SK-N-SH treated with all-trans-retinoic acid at 6 μM for 48 hours (cell line): ENCODE measurements at regions not wholly inside any gene's neighbourhood (a gene's known extent, or its start where the extent isn't known, plus 50 kb on each side); places are given as distances from the start of the nearest gene placed in this dataset.

ENCODE experiments used
- ATAC-seq: fragments of 200-7000 bp; cut with Tn5 transposase; 3 replicates; pipeline ENCODE4 v1.9.1; 2020; ENCODE audit warnings: mild to moderate bottlenecking, moderate library complexity
- ARNTL ChIP-seq: fragments of 450-650 bp; formaldehyde crosslinking; IDR thresholded peaks from 2 replicates; pipeline ENCODE4 v1.5.0; 2020; ENCODE audit warnings: low read depth, mild to moderate bottlenecking, moderate library complexity, borderline replicate concordance
- BACH2 ChIP-seq: fragments of 250-450 bp; sonication (Bioruptor Pico); IDR thresholded peaks from 2 replicates; pipeline ENCODE4 v1.9.0; 2021; ENCODE audit warnings: mild to moderate bottlenecking, borderline replicate concordance
- CREB5 ChIP-seq: fragments of 250-450 bp; sonication (Bioruptor Pico); IDR thresholded peaks from 2 replicates; pipeline ENCODE4 v1.5.1; 2020; ENCODE audit warnings: low read depth, mild to moderate bottlenecking, moderate library complexity
- CSDC2 ChIP-seq: fragments of 250-450 bp; sonication (Bioruptor Pico); IDR thresholded peaks from 2 replicates; pipeline ENCODE4 v1.5.0; 2020; ENCODE audit warnings: mild to moderate bottlenecking, moderate library complexity
- ESRRG ChIP-seq: fragments of 250-450 bp; sonication (Bioruptor Pico); IDR thresholded peaks from 2 replicates; pipeline ENCODE4 v1.6.1; 2021; ENCODE audit warnings: mild to moderate bottlenecking
- GLIS3 ChIP-seq: fragments of 250-450 bp; sonication (Bioruptor Pico); IDR thresholded peaks from 2 replicates; pipeline ENCODE4 v1.5.0; 2020; ENCODE audit warnings: mild to moderate bottlenecking, moderate library complexity
- ISL1 ChIP-seq: fragments of 250-450 bp; sonication (Bioruptor Pico); IDR thresholded peaks from 2 replicates; pipeline ENCODE4 v2.1.2; 2022; ENCODE audit warnings: mild to moderate bottlenecking, moderate library complexity
- OSR1 ChIP-seq: fragments of 250-450 bp; sonication (Bioruptor Pico); IDR thresholded peaks from 2 replicates; pipeline ENCODE4 v1.8.0; 2022; ENCODE audit warnings: moderate library complexity, mild to moderate bottlenecking, inconsistent platforms
- PPARA ChIP-seq: fragments of 250-450 bp; sonication (Bioruptor Pico); IDR thresholded peaks from 2 replicates; pipeline ENCODE4 v1.5.0; 2020; ENCODE audit warnings: mild to moderate bottlenecking, borderline replicate concordance
- RARB ChIP-seq: fragments of 250-450 bp; sonication (Bioruptor Pico); IDR thresholded peaks from 2 replicates; pipeline ENCODE4 v1.8.0; 2021; ENCODE audit warnings: mild to moderate bottlenecking, moderate library complexity
- SNAI2 ChIP-seq: fragments of 250-450 bp; sonication (Bioruptor Pico); IDR thresholded peaks from 2 replicates; pipeline ENCODE4 v1.5.0; 2020; ENCODE audit warnings: mild to moderate bottlenecking, moderate library complexity
- TCF4 ChIP-seq: fragments of 250-450 bp; sonication (Bioruptor Pico); IDR thresholded peaks from 2 replicates; pipeline ENCODE4 v1.8.0; 2021; ENCODE audit warnings: mild to moderate bottlenecking, moderate library complexity, borderline replicate concordance
- TOX ChIP-seq: fragments of 250-450 bp; sonication (Bioruptor Pico); IDR thresholded peaks from 2 replicates; pipeline ENCODE4 v1.8.0; 2021; ENCODE audit warnings: mild to moderate bottlenecking, moderate library complexity, borderline replicate concordance
- ZC3H10 ChIP-seq: fragments of 250-450 bp; sonication (Bioruptor Pico); IDR thresholded peaks from 2 replicates; pipeline ENCODE4 v1.5.1; 2021; ENCODE audit warnings: mild to moderate bottlenecking, moderate library complexity
- ZFP3 ChIP-seq: fragments of 250-450 bp; sonication (Bioruptor Pico); IDR thresholded peaks from 2 replicates; pipeline ENCODE4 v1.5.0; 2020; ENCODE audit warnings: mild to moderate bottlenecking, moderate library complexity
- ZFP30 ChIP-seq: fragments of 450-650 bp; formaldehyde crosslinking; IDR thresholded peaks from 2 replicates; pipeline ENCODE4 v1.5.0; 2022; ENCODE audit warnings: mild to moderate bottlenecking, moderate library complexity
- ZNF565 ChIP-seq: fragments of 450-650 bp; formaldehyde crosslinking; conservative IDR thresholded peaks from 2 replicates; pipeline ENCODE4 v1.5.0; 2020; ENCODE audit warnings: low read depth, mild to moderate bottlenecking, moderate library complexity
- ZNF8 ChIP-seq: fragments of 450-650 bp; formaldehyde crosslinking; IDR thresholded peaks from 2 replicates; pipeline ENCODE4 v1.5.0; 2020; ENCODE audit warnings: mild to moderate bottlenecking, moderate library complexity
- TF ChIP-seq, protein P1 (sequence below): fragments of 250-450 bp; sonication (Bioruptor Pico); IDR thresholded peaks from 2 replicates; pipeline ENCODE4 v1.8.0; 2021; ENCODE audit warnings: low read depth, mild to moderate bottlenecking, moderate library complexity, borderline replicate concordance
- TF ChIP-seq, protein P2 (sequence below): fragments of 250-450 bp; sonication (Bioruptor Pico); IDR thresholded peaks from 2 replicates; pipeline ENCODE4 v1.8.0; 2020; ENCODE audit warnings: mild to moderate bottlenecking, moderate library complexity, borderline replicate concordance
- TF ChIP-seq, protein P3 (sequence below): fragments of 250-450 bp; sonication (Bioruptor Pico); IDR thresholded peaks from 2 replicates; pipeline ENCODE4 v1.5.1; 2021; ENCODE audit warnings: mild to moderate bottlenecking, moderate library complexity

GRCh38 chr2:11983870-11984269, 237.4 kb downstream of the LPIN1 start:
- TF ChIP-seq ESRRG (CRISPR knock-in tag) (no peak), ZNF8 (CRISPR knock-in tag) (no peak), ARNTL (no peak), TCF4 (CRISPR knock-in tag) (no peak), ZFP30 (CRISPR knock-in tag) (no peak), BACH2 (CRISPR knock-in tag) (no peak), OSR1 (CRISPR knock-in tag) (no peak), SNAI2 (CRISPR knock-in tag) (no peak)
- TF ChIP-seq, protein P1, sequence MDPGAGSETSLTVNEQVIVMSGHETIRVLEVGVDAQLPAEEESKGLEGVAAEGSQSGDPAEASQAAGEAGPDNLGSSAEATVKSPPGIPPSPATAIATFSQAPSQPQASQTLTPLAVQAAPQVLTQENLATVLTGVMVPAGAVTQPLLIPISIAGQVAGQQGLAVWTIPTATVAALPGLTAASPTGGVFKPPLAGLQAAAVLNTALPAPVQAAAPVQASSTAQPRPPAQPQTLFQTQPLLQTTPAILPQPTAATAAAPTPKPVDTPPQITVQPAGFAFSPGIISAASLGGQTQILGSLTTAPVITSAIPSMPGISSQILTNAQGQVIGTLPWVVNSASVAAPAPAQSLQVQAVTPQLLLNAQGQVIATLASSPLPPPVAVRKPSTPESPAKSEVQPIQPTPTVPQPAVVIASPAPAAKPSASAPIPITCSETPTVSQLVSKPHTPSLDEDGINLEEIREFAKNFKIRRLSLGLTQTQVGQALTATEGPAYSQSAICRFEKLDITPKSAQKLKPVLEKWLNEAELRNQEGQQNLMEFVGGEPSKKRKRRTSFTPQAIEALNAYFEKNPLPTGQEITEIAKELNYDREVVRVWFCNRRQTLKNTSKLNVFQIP (CRISPR knock-in tag): no peak
- TF ChIP-seq, protein P2, sequence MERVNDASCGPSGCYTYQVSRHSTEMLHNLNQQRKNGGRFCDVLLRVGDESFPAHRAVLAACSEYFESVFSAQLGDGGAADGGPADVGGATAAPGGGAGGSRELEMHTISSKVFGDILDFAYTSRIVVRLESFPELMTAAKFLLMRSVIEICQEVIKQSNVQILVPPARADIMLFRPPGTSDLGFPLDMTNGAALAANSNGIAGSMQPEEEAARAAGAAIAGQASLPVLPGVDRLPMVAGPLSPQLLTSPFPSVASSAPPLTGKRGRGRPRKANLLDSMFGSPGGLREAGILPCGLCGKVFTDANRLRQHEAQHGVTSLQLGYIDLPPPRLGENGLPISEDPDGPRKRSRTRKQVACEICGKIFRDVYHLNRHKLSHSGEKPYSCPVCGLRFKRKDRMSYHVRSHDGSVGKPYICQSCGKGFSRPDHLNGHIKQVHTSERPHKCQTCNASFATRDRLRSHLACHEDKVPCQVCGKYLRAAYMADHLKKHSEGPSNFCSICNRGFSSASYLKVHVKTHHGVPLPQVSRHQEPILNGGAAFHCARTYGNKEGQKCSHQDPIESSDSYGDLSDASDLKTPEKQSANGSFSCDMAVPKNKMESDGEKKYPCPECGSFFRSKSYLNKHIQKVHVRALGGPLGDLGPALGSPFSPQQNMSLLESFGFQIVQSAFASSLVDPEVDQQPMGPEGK (CRISPR knock-in tag): no peak
- no peak for ATAC-seq

GRCh38 chr2:11984316-11985158, 238.1 kb downstream of the LPIN1 start:
- no peak for TF ChIP-seq OSR1 (CRISPR knock-in tag)
- no peak for TF ChIP-seq ZNF8 (CRISPR knock-in tag)
- no peak for ATAC-seq

DNA sequence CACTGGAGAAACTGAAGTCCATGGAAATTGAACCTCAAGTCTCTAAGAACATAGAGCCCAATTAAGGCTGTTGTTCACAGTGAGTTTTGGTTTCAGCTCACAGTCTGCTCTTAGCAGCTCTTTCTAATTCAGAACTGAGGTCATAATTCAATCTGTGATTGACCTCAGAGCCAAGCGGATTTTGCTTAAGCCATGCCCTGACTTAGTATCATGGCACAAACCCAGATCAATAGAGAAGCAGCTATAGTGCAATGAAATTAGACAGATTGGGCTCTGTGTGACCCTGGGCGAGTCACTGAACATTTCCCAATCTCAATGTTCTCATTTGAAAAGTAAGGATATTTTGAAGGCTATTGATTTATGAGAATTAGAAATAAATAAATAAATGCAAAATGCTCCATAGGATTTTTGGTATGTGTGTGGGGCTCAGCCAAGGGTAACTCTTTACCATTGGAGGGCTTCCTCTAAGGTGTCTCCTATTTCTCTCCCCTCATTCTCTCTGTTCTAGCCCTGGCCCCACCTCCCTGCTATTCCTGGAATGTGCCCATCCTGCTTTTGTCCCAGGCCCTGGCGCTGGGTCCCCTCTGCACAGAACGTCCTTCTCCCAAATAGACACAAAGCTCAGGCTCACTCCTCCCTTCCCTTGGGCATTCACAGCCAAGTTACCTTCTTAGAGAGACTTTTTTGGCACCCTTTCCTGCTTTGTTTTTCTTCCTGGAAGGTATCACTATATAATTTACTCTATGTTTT, 239.6 kb downstream of the LPIN1 start:
- ATAC-seq: no peak
- TF ChIP-seq OSR1 (CRISPR knock-in tag) (no peak), CSDC2 (CRISPR knock-in tag) (no peak), PPARA (CRISPR knock-in tag) (no peak), BACH2 (CRISPR knock-in tag) (no peak), ARNTL (no peak), SNAI2 (CRISPR knock-in tag) (no peak), ZNF565 (CRISPR knock-in tag) (no peak), CREB5 (CRISPR knock-in tag) (no peak), ZC3H10 (no peak), ESRRG (CRISPR knock-in tag) (no peak), RARB (CRISPR knock-in tag) (no peak), TOX (no peak), TCF4 (CRISPR knock-in tag) (no peak), GLIS3 (CRISPR knock-in tag) (no peak), ISL1 (no peak), ZFP30 (CRISPR knock-in tag) (no peak), ZFP3 (CRISPR knock-in tag) (no peak)
- TF ChIP-seq, protein P2 (CRISPR knock-in tag): no peak
- TF ChIP-seq, protein P1 (CRISPR knock-in tag): no peak
- TF ChIP-seq, protein P3, sequence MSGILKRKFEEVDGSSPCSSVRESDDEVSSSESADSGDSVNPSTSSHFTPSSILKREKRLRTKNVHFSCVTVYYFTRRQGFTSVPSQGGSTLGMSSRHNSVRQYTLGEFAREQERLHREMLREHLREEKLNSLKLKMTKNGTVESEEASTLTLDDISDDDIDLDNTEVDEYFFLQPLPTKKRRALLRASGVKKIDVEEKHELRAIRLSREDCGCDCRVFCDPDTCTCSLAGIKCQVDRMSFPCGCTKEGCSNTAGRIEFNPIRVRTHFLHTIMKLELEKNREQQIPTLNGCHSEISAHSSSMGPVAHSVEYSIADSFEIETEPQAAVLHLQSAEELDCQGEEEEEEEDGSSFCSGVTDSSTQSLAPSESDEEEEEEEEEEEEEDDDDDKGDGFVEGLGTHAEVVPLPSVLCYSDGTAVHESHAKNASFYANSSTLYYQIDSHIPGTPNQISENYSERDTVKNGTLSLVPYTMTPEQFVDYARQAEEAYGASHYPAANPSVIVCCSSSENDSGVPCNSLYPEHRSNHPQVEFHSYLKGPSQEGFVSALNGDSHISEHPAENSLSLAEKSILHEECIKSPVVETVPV: no peak
